Hematopoietic multipotent progenitor cell treated with erythropoietin and hydrocortisone succinate and interleukin-3 and kit ligand, for 8 days (in vitro differentiated cells): ENCODE measurements at regions not wholly inside any gene's neighbourhood (a gene's known extent, or its start where the extent isn't known, plus 50 kb on each side); places are given as distances from the start of the nearest gene placed in this dataset.

Experiments
- DNase-seq: peaks from one replicate; pipeline ENCODE4 v3.0.0-alpha.2; 2015

- DNase-seq, result no peak
Observed at GRCh38 chr16:54402270-54402669, 115.7 kb upstream of the IRX3 start.

DNA sequence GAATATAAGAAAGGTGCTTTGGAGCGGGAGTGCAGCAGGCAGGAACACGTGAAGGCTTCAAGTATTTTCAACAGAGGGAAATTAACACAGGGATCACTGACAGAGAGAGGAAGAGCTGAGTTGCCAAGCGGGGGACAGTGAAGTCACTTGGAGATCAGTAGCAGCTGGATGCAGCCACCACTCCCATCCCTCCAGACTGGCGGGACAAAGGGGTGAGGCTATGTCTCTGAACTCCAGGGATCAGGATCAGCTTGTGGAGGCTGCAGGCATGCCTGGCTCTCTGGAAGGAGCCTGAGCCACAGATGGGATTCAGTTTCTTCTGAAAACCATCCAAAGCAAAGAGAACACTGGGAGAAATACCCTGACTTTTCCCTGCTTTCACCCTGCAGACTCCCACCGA is 113.7 kb upstream of the IRX3 start:
- no peak for DNase-seq

DNA sequence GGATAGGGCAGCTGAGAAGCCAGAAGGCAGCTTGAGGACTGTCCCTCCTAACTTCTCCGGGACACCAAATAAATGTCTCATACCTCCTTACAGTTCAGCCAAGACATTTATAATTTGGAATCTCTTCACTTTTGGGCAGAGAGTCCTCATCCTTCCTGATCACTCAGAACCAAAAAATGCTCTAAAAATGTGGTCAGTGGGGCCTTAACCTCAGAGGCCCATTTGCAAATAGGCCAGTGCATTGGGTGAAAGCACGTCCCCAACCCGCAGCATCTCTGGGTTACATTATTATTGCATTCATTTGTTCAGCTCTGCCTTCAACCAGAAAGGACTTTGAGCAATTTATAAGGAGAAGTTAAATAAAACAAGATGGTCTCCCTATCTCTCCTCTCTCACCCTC is 112.4 kb upstream of the IRX3 start:
- no peak for DNase-seq

DNA sequence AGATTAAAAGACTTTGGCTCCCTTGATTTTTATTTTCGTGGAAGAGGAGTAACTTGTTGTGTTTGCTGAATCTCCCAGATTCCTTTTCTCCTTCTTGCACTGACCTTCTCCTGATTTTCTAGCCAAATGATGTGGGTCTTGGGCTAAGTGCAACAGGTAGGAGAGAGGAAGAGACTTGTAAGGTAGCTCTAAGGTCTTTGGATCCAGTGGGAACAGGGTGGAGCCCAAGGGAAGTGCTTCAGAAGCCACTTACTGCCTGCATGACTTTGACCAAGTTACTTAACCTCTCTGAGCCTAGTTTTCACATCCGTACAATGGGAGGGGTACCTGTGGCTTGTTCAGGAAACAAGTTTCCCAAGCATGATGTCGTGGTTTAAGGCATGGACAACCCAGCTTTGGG is 111.3 kb upstream of the IRX3 start:
- no peak for DNase-seq

GRCh38 chr16:54397190-54397835 is 110.7 kb upstream of the IRX3 start:
- DNase-seq, result no peak

- no peak for DNase-seq
Observed at GRCh38 chr16:54389836-54390494, 103.4 kb upstream of the IRX3 start.

DNA sequence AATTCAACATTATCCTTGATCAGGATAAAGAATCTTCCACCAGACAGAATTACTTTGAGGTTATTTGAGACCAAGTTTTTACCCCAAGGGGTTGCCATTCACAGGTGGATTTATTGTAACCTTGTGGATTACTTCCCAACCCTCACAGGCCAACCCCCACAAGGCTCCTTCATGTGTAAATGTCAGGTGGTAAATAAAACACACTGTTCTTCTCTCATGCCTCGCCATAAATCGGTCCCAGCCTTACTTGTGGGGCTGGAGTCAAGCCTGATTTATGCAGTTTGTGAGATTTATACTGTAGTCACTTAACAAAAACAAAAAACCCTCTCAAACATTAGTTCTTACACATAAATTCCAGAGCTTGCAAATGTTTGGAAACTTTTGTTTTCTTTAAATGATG is 98.6 kb upstream of the IRX3 start:
- DNase-seq, result no peak

- DNase-seq, result no peak
Observed at GRCh38 chr16:54381601-54382313, 95.2 kb upstream of the IRX3 start.

DNA sequence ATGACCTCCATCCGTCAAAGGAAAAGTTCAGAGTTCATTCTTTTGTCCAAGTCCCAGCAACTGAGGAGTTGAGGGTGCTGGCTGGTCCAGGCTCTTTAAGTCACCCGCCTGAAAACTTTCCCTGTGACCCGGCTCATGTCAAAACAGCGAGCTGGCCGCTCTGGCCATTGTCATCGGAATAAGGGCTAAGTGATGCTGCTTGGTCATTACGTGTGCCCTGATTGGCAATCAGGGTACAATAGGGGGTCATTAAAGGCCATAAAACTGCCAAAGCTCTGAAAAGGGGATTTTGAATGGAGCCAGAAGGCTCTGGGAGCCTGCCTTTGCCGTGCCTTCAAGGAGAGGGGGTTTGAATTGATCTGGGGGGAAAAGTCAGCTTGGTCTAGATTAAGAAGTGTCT is 88.5 kb upstream of the IRX3 start:
- DNase-seq, result no peak

DNA sequence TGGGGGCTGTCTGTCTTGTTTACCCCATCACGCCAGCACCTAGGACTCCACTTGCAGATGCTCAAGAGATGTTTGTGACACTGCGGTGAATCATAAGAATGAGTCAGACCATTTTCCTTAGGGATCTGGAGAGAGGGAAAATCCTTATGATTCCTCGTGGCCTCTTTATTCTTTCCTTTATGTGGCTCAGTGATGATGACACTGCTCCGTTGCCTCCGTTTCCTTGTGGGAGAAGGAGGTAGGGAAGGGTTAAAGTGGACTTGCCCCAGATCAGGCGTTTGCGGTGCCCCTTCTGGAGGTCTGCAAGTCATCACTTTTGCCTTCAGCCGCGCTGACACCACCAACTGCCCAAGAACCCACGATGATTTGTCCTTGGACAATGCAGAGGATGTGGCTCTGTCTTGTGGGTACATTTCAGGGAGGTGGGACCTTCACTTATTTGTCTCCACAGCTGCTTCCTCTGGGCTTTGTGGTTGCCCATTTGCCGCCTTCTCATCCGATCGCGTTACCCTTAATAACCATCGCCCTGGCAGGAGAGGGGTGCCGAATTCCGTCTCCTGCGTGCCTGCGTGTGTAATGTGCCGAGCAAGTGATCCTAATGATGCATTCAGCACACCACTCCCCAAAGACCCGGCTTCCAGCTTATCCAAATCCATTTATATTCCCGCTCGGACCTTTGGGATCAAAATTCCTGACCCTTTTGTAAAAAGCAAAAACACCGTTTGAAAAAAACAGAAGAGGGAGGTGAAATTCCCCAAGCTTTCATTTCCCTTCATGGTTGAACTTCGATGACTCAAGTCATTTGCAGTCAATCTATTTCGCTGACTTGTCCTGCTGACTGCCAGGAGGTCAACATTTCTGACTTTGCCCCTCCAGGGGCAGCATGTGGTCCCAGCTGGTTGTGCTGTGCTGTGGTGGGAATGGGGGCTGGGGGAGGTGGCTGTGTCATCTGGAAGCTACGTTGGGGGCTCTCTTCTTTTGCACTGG is 87.2 kb upstream of the IRX3 start:
- DNase-seq, result peak; percentile 18

GRCh38 chr16:54370278-54371040 is 83.9 kb upstream of the IRX3 start:
- DNase-seq, result peak; percentile 41

DNA sequence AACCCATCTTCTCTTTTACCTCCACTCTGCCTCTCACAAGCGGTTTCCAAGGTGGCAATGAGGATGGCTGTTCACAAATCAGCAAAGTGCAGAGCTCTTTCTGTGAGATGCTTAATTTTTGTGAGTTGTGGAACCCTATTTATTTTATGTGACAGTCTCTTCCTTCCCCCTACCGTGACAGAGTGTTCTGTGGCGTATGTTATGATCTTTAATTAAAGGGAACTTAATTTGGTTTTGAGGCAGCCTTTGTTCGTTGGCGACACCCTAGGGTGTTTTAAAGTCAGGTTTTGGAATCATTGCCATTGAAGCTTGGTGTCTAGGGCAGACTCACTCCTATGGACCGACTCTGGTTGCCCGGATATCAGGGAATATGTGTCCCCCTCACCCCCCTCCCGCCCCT is 83.3 kb upstream of the IRX3 start:
- no peak for DNase-seq

- no peak for DNase-seq
Observed at GRCh38 chr16:54366943-54367342, 80.4 kb upstream of the IRX3 start.

DNA sequence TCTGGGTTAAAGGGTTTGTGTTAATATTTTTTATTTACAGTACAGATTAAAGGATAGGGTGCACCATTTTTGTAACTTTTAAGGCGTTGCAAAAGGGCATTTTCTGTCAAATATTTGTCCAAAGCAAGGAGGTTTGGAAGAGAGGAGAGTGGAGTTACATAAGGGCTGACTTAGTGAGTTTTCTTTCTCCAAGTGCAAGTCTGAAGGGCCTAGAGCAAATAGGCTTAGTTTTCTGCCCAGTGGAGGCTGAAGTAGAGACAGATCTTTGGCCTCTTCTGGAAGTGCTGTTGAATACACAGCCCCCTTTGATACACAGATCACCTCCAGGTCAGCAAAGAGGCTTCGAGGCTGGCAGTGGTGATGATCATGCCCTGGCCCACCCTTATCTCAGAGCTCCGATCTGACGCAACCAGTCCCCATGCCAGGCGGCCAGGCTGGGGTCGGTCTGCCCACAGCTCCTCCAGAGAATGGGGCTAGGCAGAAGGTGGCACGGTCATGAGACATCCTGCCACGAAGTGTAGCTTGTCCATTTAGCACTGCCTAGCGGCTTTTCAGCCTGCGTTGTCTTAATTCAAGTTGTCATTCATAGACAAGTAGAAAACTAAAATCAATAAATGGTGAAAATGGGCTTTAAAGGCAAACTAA is 79.5 kb upstream of the IRX3 start:
- DNase-seq, result no peak

- DNase-seq, result no peak
Observed at GRCh38 chr16:54363766-54364165, 77.2 kb upstream of the IRX3 start.

DNA sequence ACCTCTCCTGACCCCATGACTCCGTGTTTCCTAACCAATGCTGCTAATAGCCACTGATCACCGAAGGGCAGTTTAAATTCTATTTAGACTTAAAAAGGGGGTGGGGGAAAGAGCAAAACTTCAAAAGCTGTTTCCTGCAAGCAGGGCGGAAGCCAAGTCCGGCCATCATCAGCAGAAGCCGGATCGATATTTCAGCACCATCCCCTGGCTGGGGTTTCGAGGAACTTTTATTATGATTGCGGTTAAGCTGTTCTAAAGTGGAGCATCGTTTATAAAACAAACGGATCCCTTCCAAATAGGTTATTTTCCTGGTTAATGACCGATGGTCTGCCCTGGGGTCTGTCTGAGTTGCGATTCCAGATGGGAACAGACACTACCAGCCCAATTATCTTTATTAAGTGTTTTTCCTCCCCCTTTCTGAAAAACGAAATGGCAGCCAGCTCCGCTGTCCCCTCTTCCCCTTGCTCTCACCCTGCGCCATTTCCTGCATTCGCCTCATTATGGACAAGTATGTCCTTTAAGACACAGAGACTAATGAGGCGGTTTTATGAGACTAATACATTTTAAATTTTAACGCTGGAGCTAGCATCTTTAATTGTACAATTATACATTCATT is 76.1 kb upstream of the IRX3 start:
- DNase-seq, result no peak

DNA sequence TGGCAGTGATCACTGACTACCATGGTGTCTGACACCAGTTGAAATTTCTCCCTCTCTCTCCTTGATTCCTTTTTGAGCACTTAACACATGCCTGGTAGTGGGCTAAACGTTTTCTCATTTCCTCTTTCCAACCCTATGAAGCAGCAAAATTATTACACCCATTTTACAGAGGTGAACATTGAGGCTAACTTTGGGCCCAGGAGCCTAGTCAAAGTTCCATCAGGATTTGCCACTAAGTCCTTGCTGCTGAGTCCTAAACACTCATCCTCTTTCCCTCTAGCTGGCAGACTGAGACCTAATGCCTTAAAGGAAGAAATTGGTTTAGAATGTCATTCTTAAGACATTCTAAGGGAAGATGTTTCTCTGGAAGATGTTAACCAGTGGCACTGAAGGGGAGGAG is 74.7 kb upstream of the IRX3 start:
- no peak for DNase-seq

DNA sequence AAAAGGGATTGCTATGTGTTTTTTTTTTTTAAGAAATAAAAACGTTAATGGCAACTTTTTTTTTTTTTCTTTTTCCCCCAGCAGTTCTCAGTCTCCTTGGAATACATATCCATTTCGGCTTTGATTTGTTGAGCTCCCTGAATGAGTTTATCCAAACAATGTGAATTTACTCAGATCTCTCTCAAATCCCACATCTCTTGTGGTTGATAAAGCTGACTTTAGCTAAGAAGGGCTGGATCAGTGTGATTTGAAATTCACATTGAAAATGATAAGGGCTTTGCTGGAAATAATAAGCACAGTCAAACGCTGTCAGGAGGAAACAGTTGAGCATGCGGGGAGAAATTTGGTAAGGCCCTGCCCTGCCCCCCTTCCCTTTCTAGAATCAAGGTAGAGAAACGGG is 74.1 kb upstream of the IRX3 start:
- no peak for DNase-seq

DNA sequence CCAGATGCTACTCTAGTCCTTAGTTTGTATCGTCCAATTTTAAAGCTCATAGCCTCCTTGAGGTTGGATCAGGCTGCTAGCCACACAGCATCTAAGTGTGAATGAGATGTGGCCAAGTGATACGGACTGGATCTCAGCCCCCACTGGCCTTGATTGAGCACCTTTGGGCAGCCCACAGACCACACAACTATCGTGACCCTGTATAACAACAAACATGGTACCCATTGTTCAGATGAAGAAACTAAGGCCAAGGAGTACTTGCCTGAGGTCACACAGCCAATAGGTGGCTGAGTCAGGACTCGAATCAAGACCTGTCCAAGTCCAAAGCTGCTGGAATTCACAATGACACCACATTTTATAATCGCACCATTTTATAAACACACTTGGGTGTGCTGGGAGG is 73.0 kb upstream of the IRX3 start:
- DNase-seq, result no peak

- DNase-seq, result no peak
Observed at GRCh38 chr16:54359081-54359480, 72.5 kb upstream of the IRX3 start.

DNA sequence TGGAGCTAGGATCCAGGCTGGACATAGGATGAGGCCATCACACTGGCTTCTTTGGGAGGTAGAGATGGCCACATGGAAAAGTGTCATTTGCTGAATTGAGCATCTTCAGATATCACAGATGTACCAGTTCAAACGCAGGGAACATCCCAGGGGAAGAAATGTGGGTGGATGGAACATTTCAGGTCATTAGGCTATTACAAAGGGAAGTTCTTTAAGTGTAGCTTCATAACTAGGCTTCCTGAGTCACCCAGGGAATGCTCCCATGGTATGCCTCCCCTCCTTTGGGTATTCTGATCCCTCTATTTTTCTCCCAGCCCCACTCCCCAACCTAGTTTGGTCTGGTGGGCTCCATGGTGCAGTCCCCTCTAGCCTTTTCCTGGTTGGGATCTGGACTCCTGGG is 69.8 kb upstream of the IRX3 start:
- no peak for DNase-seq
